ENCODE measurements at regions not wholly inside any gene's neighbourhood (a gene's known extent, or its start where the extent isn't known, plus 50 kb on each side); places are given as distances from the start of the nearest gene placed in this dataset.
"Not testable (repeated sequence)": the region's sequence is repeated elsewhere in the genome, so short reads cannot be mapped to it uniquely, and the experiment has no call there.

DNA sequence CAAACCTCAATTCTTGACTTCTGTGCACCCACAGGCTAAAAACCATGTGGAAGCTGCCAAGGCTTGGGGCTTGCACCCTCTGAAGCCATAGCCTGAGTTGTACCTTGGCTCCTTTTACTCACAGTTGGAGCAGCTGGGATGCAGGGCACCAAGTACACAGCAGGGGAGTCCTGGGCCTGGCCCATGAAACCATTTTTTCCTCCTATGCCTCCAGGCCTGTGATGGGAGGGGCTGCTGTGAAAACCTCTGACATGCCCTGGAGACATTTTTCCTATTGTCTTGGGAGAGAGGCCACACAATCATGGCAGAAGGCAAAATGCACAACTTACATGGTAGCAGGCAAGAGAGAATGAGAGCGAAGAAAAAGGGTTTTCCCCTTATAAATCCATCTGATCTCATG, 568.6 kb downstream of the SMARCA1 start:
- not testable (repeated sequence) for DNase-seq (ENCODE audit: low read depth)

DNA sequence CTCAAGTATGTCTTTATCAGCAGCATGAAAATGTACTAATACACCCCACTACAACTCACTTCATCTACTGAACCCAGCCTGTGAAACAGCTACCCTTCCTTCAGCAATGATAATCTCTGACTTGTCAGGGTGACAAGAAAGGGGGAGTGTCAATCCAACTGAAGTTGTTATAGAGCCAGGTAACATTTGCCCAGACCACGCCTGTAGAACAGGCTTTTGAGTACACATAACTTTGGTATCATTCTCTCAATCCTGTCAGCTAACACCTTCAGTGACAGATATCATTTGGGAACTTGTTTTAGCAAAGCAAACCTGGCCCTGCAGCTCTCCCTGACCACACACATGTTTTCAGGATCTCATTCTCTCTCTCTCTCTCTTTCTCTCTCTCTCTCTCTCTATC, 592.2 kb downstream of the SMARCA1 start:
- no peak for DNase-seq (ENCODE audit: low read depth)

DNA sequence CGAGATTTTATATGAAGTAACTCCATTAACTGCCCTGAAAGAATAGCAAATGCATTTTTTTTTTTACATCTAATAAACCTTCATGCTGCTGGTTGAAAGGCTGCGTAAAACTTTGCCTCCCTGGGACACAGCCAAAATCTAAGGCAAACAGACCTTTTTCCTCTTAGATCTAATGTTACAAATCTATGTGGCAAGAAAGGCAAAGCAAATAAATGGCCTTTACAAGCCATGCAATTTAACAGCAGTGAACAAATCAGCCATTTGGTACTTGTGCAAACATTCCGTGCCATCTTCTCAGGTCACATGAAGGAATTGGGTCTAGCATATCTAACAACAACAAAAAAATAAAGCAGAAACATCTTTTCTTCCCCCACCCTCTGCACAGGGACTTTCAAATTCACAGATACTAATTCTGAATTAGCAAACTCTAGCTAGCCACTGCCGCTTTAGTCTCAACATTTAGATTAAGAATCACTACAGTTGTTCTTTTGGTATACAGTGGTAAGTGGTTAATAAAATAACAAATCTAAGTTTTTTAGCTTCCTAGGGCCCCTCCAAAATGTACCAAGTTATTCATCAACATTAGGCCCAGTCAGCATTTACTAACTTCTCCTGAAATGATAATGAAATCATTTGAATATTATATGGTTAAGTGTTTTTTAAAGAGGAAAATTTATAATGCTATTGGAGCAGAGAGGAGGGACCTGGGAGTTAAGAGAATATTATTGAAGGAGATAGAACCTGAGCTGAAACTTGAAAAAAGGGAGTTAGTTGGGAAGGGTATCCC, 593.8 kb downstream of the SMARCA1 start:
- no peak for DNase-seq (ENCODE audit: low read depth)

DNA sequence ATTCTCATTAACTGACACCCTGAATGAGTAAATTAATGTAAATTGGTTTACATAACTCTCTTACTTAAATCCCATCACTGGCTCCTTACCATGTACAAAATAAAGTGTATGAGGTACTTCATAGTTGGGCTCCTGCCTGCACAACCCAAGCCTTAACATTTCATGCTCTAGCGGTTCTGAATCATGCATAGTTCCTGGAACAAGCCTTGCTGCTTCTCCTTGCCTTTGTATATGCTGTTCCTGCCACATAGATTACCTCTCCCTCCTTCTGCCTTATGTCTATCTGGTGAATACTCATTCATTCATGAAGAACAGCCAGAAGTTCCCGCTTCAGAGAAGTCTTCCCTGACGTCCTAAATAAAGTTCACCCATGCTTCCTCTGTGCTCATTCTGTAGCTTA, 594.7 kb downstream of the SMARCA1 start:
- no peak for DNase-seq (ENCODE audit: low read depth)

DNA sequence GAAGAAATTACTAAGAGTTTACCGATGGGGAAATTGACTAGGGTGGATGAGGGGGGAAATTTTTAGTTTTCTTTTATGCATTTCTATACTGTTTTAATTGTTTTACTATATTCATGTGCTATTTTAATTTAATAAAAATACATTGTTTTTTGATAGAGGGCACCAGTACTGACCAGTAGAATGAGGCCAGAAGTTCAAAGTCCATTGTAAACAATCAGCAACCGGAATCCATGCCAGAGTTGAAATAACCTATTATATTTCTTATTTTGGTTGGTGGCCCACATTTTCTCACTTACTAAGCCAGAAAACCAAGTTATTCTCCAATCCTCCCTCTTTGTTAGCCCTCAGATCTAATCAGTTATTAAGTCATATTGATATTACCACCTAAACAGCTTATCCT, 595.9 kb downstream of the SMARCA1 start:
- no peak for DNase-seq (ENCODE audit: low read depth)

DNA sequence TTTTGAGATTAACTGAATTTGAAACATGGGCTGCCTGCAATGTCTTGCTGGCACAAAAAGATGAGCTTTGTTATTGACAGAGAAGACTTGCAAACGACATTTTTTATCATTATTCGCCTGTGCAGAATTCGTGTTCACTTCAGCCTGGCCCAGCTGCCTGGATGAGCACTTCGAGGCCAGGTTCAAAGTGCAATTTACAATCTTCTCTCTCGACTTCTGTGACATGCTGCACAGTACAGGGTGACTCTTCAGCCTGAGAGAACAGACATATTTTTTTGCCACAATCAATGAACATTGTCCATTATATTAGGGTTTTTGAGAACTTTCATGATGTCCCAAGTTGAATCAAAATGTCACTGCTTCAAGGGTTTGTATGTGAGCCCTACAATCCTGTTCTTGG, 616.5 kb downstream of the SMARCA1 start:
- DNase-seq (ENCODE audit: low read depth): no peak

DNA sequence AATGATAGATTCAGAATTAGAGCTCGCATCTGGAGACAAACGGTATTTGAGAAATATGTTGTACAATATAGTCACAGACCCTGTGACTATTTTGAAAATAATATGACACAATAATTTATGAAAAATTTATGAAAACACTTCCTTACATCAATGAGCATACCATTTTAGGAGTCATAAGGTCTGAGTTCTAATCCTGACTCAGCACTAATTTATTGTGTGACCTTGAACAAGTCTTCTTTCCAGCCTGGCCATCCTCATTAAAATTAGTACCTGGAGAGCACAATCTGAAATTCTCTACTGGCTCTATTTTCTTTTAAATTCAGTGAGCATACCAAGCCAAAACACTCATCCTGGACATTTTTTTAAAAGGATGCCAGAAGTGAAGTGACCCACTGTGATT, 622.3 kb downstream of the SMARCA1 start:
- DNase-seq (ENCODE audit: low read depth): no peak

DNA sequence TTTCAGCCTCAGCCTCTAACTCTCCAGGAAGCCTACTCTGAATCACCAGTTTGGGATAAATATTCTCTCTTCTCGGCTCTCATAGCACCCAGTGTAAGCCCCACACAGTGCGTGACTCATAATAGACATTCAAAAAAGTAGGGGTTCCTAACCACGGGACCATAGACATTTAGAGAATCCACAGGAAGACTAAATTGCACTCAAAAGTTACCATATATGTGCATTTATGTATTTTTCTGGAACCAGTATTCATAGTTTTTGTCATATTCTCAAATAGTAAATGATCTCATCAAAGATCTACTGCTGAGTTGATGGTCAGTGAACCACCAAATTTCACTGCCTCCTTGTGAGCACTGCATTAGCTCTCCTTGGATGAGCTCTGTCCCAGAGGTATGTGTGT, 625.7 kb downstream of the SMARCA1 start:
- DNase-seq (ENCODE audit: low read depth): no peak

DNA sequence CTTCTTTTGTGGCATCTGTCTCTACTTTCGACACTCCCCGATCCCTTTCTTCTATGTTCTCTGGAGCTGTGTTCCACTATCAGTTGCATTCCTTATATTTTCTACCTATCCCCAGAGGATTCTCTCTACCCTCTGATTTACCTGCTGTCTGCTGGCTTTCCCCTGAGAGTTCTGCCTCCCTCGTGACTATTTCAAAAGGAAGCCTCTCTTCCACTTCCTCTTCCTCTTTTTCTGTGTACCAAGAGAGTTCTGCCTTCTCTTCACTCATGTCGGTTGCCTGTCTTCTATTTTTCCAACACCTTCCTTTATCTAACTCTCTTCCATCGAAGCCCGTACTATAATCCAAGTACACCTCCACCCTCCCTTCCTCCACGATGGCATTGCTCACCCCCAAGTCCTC, 631.7 kb downstream of the SMARCA1 start:
- DNase-seq (ENCODE audit: low read depth): no peak

DNA sequence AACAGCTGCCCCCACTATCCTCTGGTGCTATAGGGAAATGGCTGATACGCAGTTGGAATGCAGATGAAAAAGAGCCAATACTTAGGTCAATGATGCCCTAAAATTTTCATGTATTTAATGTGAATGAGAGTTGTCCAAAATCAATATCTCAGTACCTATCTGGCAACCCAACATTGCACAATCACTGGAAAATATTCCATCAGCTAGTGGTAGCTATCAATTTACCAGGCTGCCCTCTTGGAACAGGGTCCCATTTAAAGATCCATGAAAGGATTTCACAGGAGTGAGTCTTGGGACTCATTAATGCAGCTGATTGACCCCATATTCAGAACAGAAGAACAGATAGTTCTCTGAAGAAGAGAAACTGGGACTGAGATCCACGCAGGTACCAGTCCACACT, 638.9 kb downstream of the SMARCA1 start:
- no peak for DNase-seq (ENCODE audit: low read depth)

DNA sequence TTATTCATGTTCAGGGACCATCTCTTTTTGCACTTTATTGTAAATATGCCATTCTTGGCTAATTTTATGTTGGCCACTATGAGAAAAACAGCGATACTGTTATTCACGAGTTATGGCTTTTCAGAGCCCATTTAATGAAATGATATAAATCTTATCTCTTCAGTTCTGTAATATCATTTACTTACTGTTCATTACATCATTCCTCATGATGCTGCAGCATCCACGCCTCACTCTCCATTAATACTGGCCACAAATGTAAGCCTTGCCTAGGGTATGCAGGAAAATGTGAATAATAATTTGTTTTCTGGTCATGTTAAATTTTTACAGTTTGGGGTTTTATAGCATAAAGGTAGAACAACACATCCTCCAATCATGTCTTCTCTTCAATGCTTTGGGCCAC, 639.6 kb downstream of the SMARCA1 start:
- DNase-seq (ENCODE audit: low read depth): no peak

DNA sequence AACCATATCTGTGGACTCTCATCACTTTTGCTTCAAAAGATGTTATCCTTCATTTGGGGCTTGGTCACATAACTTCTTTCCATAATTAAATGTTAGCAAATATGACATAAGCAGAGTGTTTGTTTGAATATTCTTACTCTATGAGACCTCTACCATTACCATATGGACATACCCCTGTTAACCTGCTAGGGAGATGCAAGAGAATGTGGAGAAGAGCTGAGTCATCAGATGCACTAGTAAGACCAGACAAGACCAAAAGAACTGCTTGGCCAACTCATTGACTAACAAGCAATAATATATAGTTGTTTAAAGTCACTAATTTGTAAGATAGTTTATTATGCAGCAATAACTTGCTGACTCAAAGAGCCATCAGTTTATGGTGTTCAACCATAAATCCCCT, 652.9 kb downstream of the SMARCA1 start:
- DNase-seq (ENCODE audit: low read depth): no peak

DNA sequence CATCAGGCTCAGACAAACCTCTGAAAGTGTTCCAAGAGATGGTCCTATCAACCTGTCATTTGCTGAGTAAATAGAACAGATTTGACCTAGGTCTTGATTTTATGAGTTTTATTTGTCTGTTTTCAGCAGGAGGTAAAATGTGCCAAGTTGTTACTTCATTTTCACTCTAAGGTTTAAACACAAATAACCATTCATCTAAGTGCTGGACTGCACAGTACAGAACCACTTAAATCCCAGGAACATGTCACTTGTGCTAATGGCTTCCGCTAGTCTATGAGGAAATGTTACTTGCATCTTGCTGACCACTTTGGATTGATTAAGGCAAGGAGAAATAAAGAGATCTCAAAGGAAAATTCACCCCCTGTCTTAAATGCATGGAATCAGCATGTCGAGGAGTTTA, 660.7 kb downstream of the SMARCA1 start:
- no peak for DNase-seq (ENCODE audit: low read depth)

DNA sequence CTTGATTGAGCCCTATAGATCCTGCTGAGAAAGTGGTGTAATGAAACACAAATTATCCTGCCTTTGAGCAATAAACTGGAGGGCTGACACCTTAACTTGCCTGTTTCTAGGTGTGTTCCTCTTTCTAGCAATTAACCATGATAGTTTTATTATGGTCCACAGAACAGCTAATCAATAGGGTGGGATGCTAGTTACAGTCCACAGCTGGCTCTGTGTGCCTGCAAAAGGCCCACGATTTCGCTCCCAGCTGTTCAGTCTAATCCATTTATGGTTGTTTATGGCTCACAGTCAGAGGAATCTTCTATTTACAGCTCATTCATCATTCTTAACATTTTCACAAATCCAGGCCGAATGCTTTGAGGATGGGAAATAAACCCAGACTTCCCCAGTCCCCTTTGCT, 674.9 kb downstream of the SMARCA1 start:
- no peak for DNase-seq (ENCODE audit: low read depth)

DNA sequence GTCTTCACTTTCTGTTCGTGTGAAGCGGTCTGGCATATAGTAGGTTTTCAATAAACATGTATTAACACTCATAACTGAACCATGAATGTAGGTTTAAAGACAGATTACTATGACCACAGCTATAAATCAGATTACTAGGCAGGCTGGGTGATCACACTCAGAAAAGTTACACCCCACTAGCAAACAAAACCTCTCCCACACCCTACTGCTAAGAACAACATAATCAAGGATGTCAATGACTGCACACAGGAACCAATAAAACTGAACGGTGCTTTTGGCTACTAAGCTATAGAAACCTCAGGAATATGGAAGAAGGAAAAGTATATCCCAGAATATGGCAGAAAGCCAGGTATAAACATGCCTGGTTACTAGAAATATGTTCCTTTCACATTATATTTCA, 676.9 kb downstream of the SMARCA1 start:
- DNase-seq (ENCODE audit: low read depth): no peak

DNA sequence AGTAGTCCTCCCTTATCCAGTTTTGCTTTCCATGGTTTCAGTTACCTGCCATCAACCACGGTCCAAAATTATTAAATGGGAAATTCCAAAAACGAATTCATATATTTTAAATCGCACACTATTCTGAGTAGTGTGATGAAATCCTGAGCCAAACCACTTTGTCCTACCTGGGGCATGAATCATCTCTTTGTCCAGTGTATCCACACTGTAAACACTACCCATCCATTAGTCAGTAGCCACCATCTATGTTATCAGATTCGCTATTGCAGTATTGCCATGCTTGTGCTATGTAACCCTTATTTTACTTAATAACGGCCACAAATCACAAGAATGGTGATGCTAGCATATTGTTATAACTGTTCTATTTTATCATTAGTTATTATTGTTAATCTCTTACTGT, 704.6 kb downstream of the SMARCA1 start:
- no peak for DNase-seq (ENCODE audit: low read depth)

DNA sequence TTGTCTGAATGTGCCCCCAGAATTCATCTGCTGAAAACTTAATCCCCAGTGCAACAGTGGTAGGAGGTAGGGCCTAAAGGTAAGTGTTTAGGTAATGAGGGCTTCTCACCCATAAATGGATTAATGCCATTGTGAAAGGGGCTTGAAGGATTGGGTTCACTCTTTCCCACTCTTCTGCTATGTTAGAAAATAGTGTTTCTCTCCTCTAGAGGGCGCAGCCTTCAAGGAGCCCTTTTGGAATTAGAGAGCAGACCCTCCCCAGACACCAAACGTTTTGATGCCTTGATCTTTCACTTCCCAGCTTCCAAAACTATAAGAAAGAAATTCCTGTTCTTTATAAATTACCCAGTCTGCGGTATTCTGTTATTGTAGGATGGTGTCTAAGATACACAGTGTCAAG, 706.4 kb downstream of the SMARCA1 start:
- no peak for DNase-seq (ENCODE audit: low read depth)

DNA sequence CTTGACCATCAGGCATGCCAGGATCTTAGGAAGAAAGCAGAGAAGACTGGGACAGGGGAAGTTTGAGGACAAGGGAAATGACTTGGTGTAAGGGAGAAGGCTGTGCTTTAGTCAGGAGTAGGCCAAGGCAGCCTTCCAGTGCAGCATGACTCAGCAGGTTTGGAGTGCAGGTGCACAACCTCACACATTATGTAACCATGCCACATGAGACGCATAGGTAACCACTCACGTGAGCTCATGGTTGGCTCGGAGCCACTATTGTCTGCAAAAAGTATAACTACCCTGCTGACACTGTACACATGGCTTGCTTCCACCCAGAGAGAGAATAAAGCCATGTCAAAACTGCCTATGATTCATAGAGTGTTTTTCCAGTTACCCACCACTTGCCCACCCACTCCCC, 715.9 kb downstream of the SMARCA1 start:
- DNase-seq (ENCODE audit: low read depth): peak; percentile 1

DNA sequence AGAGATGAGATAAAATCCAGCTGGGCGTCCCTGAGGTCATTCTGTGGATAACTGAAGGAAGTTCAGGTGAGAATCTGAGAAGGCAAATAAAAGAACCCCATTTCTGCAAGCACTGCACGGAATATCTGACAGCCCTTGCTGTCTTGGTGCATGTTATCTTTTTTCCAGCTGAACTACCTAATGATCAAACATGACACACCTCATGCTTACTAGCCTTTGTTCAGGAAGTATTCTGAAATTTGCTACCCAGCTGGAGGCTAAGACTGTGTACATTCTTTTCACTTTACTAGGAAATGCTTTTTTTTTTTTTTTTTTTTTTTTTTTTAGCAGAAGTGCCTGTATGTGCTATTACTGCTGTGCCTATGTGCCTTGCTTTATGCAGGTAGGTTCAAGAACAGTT, 718.1 kb downstream of the SMARCA1 start:
- no peak for DNase-seq (ENCODE audit: low read depth)

DNA sequence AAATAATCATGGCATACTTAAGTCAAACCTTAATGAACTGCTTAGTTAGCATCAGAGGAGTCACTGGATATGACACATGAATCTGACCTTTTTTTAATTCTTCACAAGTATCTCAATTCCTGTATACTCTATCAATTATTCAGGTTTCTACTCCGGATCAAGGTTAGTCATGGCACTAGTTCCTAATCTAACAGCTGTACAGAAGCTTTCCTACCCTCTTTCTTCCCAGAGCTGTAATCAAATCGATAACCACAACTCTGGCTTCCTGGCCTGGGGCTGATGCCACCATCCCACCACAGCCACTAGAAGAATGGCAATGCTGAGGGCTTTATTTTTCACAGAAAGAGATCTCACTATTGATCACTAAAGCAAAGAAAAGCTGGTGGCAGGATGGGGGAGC, 718.5 kb downstream of the SMARCA1 start:
- no peak for DNase-seq (ENCODE audit: low read depth)

DNA sequence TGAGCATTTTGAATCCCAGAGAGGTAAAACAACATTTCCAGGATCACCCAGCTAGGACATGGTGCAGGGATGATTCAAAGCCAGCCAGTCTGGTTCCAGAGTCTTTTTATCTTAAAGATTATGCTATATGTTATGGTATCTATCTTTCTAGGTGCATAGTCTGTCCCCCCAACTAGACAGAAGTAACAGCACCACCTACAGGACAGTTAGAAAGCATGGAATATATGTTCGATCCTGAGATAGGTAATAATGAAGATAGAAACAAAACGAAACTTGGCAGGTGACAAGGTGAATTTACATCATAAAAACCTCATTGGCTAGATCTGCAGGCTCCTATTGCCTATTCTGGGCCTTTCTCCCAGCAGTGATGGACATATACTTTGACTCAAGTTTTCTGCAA, 723.2 kb downstream of the SMARCA1 start:
- no peak for DNase-seq (ENCODE audit: low read depth)

DNA sequence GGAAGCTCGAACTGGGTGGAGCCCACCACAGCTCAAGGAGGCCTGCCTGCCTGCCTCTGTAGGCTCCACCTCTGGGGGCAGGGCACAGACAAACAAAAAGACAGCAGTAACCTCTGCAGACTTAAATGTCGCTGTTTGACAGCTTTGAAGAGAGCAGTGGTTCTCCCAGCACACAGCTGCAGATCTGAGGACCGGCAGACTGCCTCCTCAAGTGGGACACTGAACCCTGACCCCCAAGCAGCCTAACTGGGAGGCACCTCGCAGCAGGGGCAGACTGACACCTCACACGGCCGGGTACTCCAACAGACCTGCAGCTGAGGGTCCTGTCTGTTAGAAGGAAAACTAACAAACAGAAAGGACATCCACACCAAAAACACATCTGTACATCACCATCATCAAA, 730.9 kb upstream of the ACTRT1 start:
- DNase-seq (ENCODE audit: low read depth): not testable (repeated sequence)

DNA sequence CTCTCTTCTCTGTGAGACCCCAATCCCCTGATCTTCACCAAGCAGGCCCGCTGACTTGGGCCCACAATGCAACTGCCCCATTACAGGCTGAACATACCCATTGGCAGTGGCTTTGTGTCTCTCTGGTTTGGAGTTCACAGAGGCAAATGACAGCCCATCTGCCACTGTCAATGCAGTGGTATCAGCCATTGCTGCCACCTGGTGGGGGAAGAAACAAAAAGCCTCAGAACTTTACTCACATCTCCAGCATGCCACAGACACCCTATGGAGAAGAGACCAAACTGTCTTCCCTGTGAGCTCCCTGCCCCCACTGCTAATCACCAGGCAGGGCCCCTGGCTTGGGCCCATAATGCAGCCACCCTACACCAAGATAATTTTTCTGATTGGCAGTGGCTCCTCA, 729.3 kb upstream of the ACTRT1 start:
- DNase-seq (ENCODE audit: low read depth): peak; percentile 1

DNA sequence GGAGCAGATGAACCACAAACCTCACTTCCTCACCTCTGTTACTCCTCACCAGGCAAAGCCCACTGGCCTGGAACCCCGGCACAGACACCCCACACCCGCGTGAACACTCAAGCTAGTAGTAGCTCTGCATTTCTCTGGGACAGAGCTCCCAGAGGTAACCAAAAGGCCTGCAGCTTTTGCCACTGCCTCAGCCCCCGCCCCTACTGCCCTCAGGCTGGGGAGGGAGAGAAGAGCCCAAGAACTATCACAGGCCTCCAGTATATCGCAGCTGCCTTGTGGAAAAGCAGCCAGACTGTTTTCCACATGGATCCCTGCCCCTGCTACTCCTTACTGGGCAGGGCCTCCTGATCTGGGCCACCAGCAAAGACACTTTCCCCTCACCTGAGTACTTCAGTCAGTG, 728.7 kb upstream of the ACTRT1 start:
- DNase-seq (ENCODE audit: low read depth): no peak
